HUES48 (cell line): ENCODE measurements at regions not wholly inside any gene's neighbourhood (a gene's known extent, or its start where the extent isn't known, plus 50 kb on each side); places are given as distances from the start of the nearest gene placed in this dataset.
"Not testable (repeated sequence)": the region's sequence is repeated elsewhere in the genome, so short reads cannot be mapped to it uniquely, and the experiment has no call there.

ENCODE experiments used
- H3K27ac ChIP-seq: one replicate; pipeline ENCODE4 v1.7.0; 2013; ENCODE audit warnings: low read depth, low read length, inconsistent platforms
- H3K27me3 ChIP-seq: 2 replicates; pipeline ENCODE4 v1.6.1; 2013; ENCODE audit warnings: mild to moderate bottlenecking, low read length; ENCODE audit not compliant: control insufficient read depth, insufficient read depth
- H3K36me3 ChIP-seq: 2 replicates; pipeline ENCODE4 v1.6.1; 2013; ENCODE audit warnings: low read length; ENCODE audit not compliant: control insufficient read depth, insufficient read depth
- H3K4me1 ChIP-seq: 2 replicates; pipeline ENCODE4 v1.6.1; 2013; ENCODE audit warnings: mild to moderate bottlenecking, low read length; ENCODE audit not compliant: control insufficient read depth, insufficient read depth
- H3K4me3 ChIP-seq: 2 replicates; pipeline ENCODE4 v1.5.1; 2013; ENCODE audit warnings: mild to moderate bottlenecking, low read depth, low read length
- H3K9ac ChIP-seq: 2 replicates; pipeline ENCODE4 v1.6.1; 2013; ENCODE audit warnings: mild to moderate bottlenecking, low read depth, low read length, moderate library complexity
- H3K9me3 ChIP-seq: 2 replicates; pipeline ENCODE4 v1.6.1; 2013; ENCODE audit warnings: low read length; ENCODE audit not compliant: control insufficient read depth, insufficient read depth

- Histone ChIP-seq H3K9ac (no peak overlapping the region), H3K9me3 (peaks cover 21% of the 10 kb centered on the region), H3K27me3 (no peaks in the 10 kb centered on the region), H3K4me1 (no peaks in the 10 kb centered on the region), H3K27ac (no peak overlapping the region), H3K4me3 (no peak overlapping the region), H3K36me3 (no peaks in the 10 kb centered on the region)
Observed at GRCh38 chr12:105534068-105534467, 203.6 kb downstream of the C12orf75 start.

- H3K4me1 ChIP-seq, H3K4me3 ChIP-seq, H3K36me3 ChIP-seq, H3K9ac ChIP-seq, H3K27ac ChIP-seq, H3K27me3 ChIP-seq: not testable (repeated sequence)
- peaks cover 21% of the 10 kb centered on the region for H3K9me3 ChIP-seq
Observed at GRCh38 chr12:105535033-105535432, 204.5 kb downstream of the C12orf75 start.

- Histone ChIP-seq H3K9me3 (peaks cover 21% of the 10 kb centered on the region), H3K36me3 (no peaks in the 10 kb centered on the region), H3K27me3 (no peaks in the 10 kb centered on the region), H3K27ac (no peak overlapping the region), H3K9ac (no peak overlapping the region), H3K4me3 (no peak overlapping the region), H3K4me1 (no peaks in the 10 kb centered on the region)
Observed at GRCh38 chr12:105538880-105539279, 208.4 kb downstream of the C12orf75 start.

- no peaks in the 10 kb centered on the region for H3K4me1 ChIP-seq
- H3K9ac ChIP-seq, result no peak overlapping the region
- no peak overlapping the region for H3K27ac ChIP-seq
- no peak overlapping the region for H3K4me3 ChIP-seq
- peaks cover 15% of the 10 kb centered on the region for H3K9me3 ChIP-seq
- no peaks in the 10 kb centered on the region for H3K36me3 ChIP-seq
- H3K27me3 ChIP-seq, result no peaks in the 10 kb centered on the region
Observed at GRCh38 chr12:105539735-105540134, 209.2 kb downstream of the C12orf75 start.

GRCh38 chr12:105547786-105548185, 217.3 kb downstream of the C12orf75 start:
- Histone ChIP-seq H3K9ac (no peak overlapping the region), H3K4me1 (no peaks in the 10 kb centered on the region), H3K9me3 (no peaks in the 10 kb centered on the region)

GRCh38 chr12:105548626-105549025, 218.1 kb downstream of the C12orf75 start:
- Histone ChIP-seq H3K9me3 (no peaks in the 10 kb centered on the region), H3K4me3 (no peak overlapping the region), H3K4me1 (0 out of 2 replicates have a peak, but pooled peaks cover 2% of the 10 kb centered on the region), H3K27ac (no peak overlapping the region), H3K36me3 (no peaks in the 10 kb centered on the region), H3K9ac (no peak overlapping the region), H3K27me3 (no peaks in the 10 kb centered on the region)

More at GRCh38 chr12:105547786-105548185, 217.3 kb downstream of the C12orf75 start:
- H3K27ac ChIP-seq, result no peak overlapping the region
- no peak overlapping the region for H3K4me3 ChIP-seq
- no peaks in the 10 kb centered on the region for H3K36me3 ChIP-seq
- H3K27me3 ChIP-seq, result no peaks in the 10 kb centered on the region

- Histone ChIP-seq H3K36me3 (no peaks in the 10 kb centered on the region), H3K27me3 (no peaks in the 10 kb centered on the region), H3K4me3 (no peak overlapping the region), H3K4me1 (peaks cover 13% of the 10 kb centered on the region; the same call in 1 of the 2 replicates), H3K27ac (no peak overlapping the region), H3K9ac (no peak overlapping the region), H3K9me3 (no peaks in the 10 kb centered on the region)
Observed at GRCh38 chr12:105552056-105552455, 221.6 kb downstream of the C12orf75 start.

- Histone ChIP-seq H3K9ac (no peak overlapping the region), H3K4me3 (no peak overlapping the region), H3K27ac (no peak overlapping the region), H3K4me1 (peaks cover 13% of the 10 kb centered on the region; the same call in 1 of the 2 replicates), H3K9me3 (no peaks in the 10 kb centered on the region), H3K36me3 (no peaks in the 10 kb centered on the region), H3K27me3 (no peaks in the 10 kb centered on the region)
Observed at GRCh38 chr12:105554223-105554678, 223.8 kb downstream of the C12orf75 start.

GRCh38 chr12:105554856-105555255, 224.4 kb downstream of the C12orf75 start:
- Histone ChIP-seq H3K27ac (no peak overlapping the region), H3K27me3 (no peaks in the 10 kb centered on the region), H3K4me3 (no peak overlapping the region), H3K9me3 (no peaks in the 10 kb centered on the region), H3K9ac (no peak overlapping the region), H3K36me3 (no peaks in the 10 kb centered on the region), H3K4me1 (peaks cover 13% of the 10 kb centered on the region; the same call in 1 of the 2 replicates)

- Histone ChIP-seq H3K4me3 (no peak overlapping the region), H3K9ac (no peak overlapping the region), H3K36me3 (no peaks in the 10 kb centered on the region), H3K4me1 (peaks cover 13% of the 10 kb centered on the region; the same call in 1 of the 2 replicates), H3K9me3 (no peaks in the 10 kb centered on the region), H3K27ac (no peak overlapping the region), H3K27me3 (no peaks in the 10 kb centered on the region)
Observed at GRCh38 chr12:105555556-105556295, 225.2 kb downstream of the C12orf75 start.

GRCh38 chr12:105559310-105559709, 228.8 kb downstream of the C12orf75 start:
- peaks cover 15% of the 10 kb centered on the region for H3K4me1 ChIP-seq
- no peaks in the 10 kb centered on the region for H3K9me3 ChIP-seq
- H3K4me3 ChIP-seq, result no peak overlapping the region
- H3K9ac ChIP-seq, result no peak overlapping the region
- no peaks in the 10 kb centered on the region for H3K27me3 ChIP-seq
- no peaks in the 10 kb centered on the region for H3K36me3 ChIP-seq
- H3K27ac ChIP-seq, result no peak overlapping the region
